GM12872 (cell line): ENCODE measurements at regions not wholly inside any gene's neighbourhood (a gene's known extent, or its start where the extent isn't known, plus 50 kb on each side); places are given as distances from the start of the nearest gene placed in this dataset.

Source experiments
- TF ChIP-seq, protein P1 (sequence below): IDR thresholded peaks from 3 replicates; pipeline ENCODE4 v1.5.1; 2011; ENCODE audit warnings: low read depth, mild to moderate bottlenecking, low read length, moderate library complexity; ENCODE audit not compliant: insufficient read depth

DNA sequence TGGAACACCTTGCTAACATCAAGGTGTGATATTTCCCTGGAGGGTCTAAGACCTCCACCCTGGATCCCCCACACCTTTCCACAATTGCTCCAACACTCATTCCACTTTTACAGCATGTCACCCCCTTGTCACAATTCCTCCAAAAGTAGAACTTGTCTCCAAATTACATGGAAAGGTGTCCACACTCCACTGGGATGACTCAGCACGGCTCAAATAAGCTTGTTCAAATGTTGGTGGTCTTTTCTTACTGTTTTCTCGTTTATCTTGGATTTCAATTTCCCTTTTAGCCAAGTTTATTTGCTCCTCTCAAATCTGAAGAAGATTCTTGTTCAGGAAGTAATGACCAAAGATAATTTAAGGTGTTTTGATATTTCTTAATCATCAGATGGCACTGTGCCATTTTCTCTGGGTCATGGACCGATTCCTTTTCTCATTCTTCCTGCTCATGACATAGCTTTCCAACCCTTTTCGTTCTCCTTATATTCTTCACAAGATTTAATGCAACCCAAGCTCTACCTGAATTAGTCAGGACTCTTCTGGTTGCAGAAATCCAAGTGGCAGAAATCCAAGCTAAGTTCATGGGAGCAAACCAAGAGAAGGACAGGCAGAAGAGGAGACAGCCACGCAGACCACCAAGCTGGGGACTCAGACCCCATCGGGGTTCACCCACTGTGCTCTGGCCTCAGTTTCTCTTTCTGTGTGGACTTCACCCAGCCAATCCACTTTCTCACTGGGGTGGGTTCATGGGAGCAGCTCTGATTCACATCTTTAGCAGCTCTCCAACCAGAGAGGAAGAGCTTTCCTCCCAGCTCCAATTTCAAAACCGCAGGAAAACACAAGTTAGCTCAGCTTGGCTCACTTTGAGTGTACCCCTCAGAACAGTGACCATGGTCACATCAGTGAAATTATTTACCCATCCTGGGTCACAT is 110.5 kb upstream of the CDYL start:
- TF ChIP-seq, protein P1, sequence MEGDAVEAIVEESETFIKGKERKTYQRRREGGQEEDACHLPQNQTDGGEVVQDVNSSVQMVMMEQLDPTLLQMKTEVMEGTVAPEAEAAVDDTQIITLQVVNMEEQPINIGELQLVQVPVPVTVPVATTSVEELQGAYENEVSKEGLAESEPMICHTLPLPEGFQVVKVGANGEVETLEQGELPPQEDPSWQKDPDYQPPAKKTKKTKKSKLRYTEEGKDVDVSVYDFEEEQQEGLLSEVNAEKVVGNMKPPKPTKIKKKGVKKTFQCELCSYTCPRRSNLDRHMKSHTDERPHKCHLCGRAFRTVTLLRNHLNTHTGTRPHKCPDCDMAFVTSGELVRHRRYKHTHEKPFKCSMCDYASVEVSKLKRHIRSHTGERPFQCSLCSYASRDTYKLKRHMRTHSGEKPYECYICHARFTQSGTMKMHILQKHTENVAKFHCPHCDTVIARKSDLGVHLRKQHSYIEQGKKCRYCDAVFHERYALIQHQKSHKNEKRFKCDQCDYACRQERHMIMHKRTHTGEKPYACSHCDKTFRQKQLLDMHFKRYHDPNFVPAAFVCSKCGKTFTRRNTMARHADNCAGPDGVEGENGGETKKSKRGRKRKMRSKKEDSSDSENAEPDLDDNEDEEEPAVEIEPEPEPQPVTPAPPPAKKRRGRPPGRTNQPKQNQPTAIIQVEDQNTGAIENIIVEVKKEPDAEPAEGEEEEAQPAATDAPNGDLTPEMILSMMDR = no peak

DNA sequence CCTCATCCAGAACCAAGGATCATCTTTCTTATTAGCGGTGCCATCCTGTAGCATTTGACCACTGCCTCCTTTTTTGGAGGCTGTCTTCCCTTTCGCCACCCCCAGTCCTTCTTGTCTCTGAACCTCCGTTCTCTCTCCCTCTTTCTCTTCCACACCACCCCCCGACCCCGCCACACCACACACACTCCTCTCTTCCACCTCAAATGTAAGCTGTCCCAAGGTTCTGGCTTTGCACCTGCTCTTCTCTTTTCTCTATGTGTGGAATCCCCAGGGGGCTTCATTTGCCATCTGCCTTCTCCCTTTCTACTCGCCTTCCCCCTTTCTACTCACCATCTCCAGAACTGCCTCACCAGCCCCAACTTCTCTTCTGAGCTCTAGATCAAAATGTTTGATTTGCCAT is 111.3 kb upstream of the CDYL start:
- TF ChIP-seq, protein P1 = no peak

DNA sequence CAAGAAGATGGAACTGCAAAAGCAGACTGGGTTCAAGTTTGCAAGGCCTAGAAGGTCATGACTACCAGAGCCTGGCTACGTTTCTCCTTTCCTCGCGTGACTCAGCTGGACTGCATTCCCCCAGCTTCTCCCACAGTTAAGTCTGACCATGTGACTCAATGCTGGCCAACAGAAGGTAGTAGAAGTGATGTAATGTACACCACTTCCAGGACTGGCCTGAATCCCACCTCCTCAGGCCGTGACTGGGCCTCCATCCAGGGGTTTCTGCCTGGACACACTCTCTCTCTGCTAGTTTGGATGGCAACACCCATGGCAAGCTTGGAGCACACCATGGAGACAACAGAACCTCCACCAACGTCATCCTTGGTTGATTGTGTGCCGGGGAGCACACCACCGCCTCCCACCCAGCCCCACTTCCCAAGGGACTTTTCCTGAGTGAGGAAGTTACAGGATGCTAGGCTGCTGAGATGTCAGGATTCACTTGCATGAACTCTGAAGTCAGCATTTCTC is 112.0 kb upstream of the CDYL start:
- TF ChIP-seq, protein P1 = no peak

DNA sequence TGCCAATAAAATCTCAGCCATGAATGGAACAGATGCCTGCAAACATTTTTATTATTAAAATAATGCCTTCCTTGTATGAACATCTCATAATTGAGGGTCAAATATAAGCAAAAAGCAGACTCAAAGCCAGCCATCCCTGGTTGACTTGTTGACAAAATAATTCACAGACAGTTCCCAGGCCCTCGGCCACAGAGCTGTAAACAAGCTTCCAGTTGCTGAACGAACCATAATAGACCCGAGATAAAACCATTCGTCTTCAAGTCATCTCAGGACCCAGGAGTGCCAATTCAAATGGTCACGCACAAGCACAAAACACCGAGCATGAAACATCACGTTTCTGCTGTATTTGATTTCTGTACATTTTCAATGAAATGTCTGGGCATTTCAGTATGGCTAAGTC is 113.3 kb upstream of the CDYL start:
- TF ChIP-seq, protein P1 = no peak

DNA sequence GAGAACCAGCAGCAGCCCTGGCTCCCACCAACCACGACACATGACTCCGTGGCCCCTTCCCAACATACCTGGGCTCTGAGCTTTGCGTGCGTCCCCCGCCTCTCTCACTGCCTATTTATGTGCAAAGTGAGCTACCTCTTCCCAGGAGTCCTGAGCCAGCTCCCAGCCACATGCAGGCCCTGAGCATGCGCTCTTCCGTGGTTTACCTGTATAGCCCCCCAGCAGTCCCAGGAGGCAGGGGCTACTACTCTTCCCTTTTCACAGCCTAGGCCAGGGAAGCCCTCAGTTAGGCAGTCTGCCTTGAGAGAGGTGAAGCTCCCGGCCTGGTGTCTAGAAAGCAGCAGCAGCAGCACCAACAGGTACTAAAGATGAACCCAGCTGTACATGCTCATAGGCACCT is 114.8 kb upstream of the CDYL start:
- TF ChIP-seq, protein P1 = no peak

DNA sequence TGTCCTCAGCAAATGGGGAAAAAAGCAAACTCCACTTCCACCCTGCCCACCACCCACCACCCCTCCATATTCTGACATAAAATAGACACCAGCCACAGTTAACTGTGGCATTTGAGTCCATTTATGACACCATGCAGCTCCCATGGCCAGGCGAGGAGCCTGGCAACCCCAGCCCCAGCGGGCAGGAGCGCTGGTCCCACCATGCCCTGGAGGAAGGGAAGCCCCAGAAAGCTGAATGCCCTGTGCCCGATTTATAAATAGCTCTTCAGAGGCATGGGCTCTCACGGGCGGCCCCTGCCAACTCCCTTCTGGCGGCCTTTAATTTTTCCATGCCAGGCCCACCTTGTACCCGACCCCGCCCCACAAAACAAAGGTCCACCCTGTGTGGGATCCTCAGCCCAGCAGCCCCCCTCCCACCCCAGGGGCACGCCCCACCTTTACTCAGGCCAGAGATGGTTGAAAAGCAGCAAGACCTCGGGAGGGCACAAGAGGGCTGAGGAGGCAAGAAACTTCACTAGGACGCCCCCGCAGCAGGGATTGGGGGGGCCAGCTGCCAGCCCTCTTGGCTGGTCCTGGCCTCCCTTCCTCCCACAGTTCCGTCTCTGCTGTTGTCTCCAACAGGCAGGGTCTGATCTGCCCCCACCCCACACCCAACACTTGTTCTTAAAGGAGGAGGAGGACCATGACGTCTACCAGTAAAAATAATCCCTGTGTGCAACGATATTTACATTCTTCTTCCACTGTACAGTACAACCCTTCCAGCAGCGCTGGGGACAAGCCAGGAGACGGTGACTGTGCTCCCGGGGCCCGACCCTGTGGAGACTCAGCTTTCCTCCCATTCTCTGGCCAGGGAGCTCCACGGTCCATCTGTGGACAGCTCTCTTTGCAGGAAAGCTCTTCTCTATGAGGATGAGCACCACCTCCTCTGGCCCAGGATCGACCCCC is 115.6 kb upstream of the CDYL start:
- TF ChIP-seq, protein P1 = no peak

DNA sequence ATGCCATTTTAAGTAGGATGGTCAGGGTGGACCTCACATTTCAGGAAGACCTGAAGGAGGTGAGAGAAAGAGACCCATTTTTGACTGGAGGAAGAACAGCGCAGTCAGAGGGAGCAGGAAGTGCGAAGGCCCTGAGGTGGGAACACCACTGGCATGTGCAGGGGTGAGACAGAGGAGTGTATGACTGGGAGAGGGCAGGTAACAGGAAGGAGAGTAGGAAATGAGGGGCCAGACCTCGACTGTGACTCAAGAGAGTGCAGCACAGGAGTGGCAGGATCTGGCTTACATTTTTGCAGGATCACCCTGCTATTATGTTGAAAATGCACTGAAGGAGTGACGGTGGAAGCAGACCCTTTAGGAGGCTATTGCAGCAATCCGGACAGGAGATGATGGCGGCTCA is 117.7 kb upstream of the CDYL start:
- TF ChIP-seq, protein P1 = no peak
